Mesodermal cell (in vitro differentiated cells): ENCODE measurements at regions not wholly inside any gene's neighbourhood (a gene's known extent, or its start where the extent isn't known, plus 50 kb on each side); places are given as distances from the start of the nearest gene placed in this dataset.

ENCODE experiments used
- H3K27ac ChIP-seq: 2 replicates; pipeline ENCODE4 v1.7.0; 2013; ENCODE audit warnings: mild to moderate bottlenecking, low read depth, low read length, moderate library complexity; ENCODE audit not compliant: severe bottlenecking
- H3K36me3 ChIP-seq: 2 replicates; pipeline ENCODE4 v1.7.1; 2013; ENCODE audit warnings: mild to moderate bottlenecking, low read length, moderate library complexity; ENCODE audit not compliant: control insufficient read depth, insufficient read depth
- H3K4me1 ChIP-seq: one replicate; pipeline ENCODE4 v1.7.1; 2013; ENCODE audit warnings: mild to moderate bottlenecking, low read length; ENCODE audit not compliant: insufficient read depth, control insufficient read depth, poor library complexity, severe bottlenecking
- H3K4me3 ChIP-seq: 2 replicates; pipeline ENCODE4 v1.7.0; 2013; ENCODE audit warnings: low read length, control low read depth, mild to moderate bottlenecking; ENCODE audit not compliant: insufficient read depth, poor library complexity, severe bottlenecking; ENCODE audit errors: extremely low read depth
- H3K9me3 ChIP-seq: 2 replicates; pipeline ENCODE4 v1.7.1; 2013; ENCODE audit warnings: mild to moderate bottlenecking, low read length, moderate library complexity; ENCODE audit not compliant: control insufficient read depth
- WGBS, 2 experiments: methylation state at CpG; one replicate each; pipeline ENCODE4 v1.1.5; 2013; ENCODE audit warnings: missing lambda C conversion rate in 2 of 2; ENCODE audit not compliant: insufficient coverage in 2 of 2; 5-methylcytosine and 5-hydroxymethylcytosine counted together

- WGBS, 2 experiments: 83 to 93% methylated on average over 2 to 3 of the region's 3 CpGs
- Histone ChIP-seq H3K4me1 (no peaks in the 10 kb centered on the region), H3K36me3 (no peaks in the 10 kb centered on the region), H3K27ac (no peak overlapping the region), H3K9me3 (peaks cover 5% of the 10 kb centered on the region), H3K4me3 (no peak overlapping the region)
Observed at GRCh38 chr18:39796393-39796792, 2158.6 kb upstream of the PIK3C3 start.

GRCh38 chr18:39795350-39795749 is 2159.7 kb upstream of the PIK3C3 start:
- H3K9me3 ChIP-seq: no peaks in the 10 kb centered on the region
- H3K4me1 ChIP-seq: no peaks in the 10 kb centered on the region
- no peaks in the 10 kb centered on the region for H3K36me3 ChIP-seq
- WGBS, 2 experiments: 73 to 83% methylated on average over 1 of the region's 1 CpG
- no peak overlapping the region for H3K27ac ChIP-seq
- no peak overlapping the region for H3K4me3 ChIP-seq

- Histone ChIP-seq H3K9me3 (no peaks in the 10 kb centered on the region), H3K36me3 (no peaks in the 10 kb centered on the region), H3K4me3 (no peak overlapping the region), H3K4me1 (no peaks in the 10 kb centered on the region), H3K27ac (no peak overlapping the region)
- WGBS, 2 experiments: 67 to 89% methylated on average over 1 to 4 of the region's 5 CpGs
Observed at GRCh38 chr18:39793609-39794008, 2161.4 kb upstream of the PIK3C3 start.

GRCh38 chr18:39788383-39788782 is 2166.7 kb upstream of the PIK3C3 start:
- Histone ChIP-seq H3K36me3 (no peaks in the 10 kb centered on the region), H3K27ac (no peak overlapping the region), H3K4me1 (no peaks in the 10 kb centered on the region), H3K4me3 (no peak overlapping the region), H3K9me3 (no peaks in the 10 kb centered on the region)
- no CpG with 5 or more reads among the region's 1 CpG for WGBS, 2 experiments

GRCh38 chr18:39786477-39786876 is 2168.6 kb upstream of the PIK3C3 start:
- Histone ChIP-seq H3K36me3 (no peaks in the 10 kb centered on the region), H3K4me1 (no peaks in the 10 kb centered on the region), H3K27ac (no peak overlapping the region), H3K4me3 (no peak overlapping the region), H3K9me3 (no peaks in the 10 kb centered on the region)

- H3K27ac ChIP-seq: no peak overlapping the region
- no peaks in the 10 kb centered on the region for H3K36me3 ChIP-seq
- no peaks in the 10 kb centered on the region for H3K4me1 ChIP-seq
- no peak overlapping the region for H3K4me3 ChIP-seq
- H3K9me3 ChIP-seq: no peaks in the 10 kb centered on the region
- WGBS, 2 experiments: 76 to 78% methylated on average over 3 of the region's 5 CpGs
Observed at GRCh38 chr18:39784541-39784940, 2170.5 kb upstream of the PIK3C3 start.

GRCh38 chr18:39781565-39781964 is 2173.5 kb upstream of the PIK3C3 start:
- Histone ChIP-seq H3K36me3 (no peaks in the 10 kb centered on the region), H3K27ac (no peak overlapping the region), H3K9me3 (no peaks in the 10 kb centered on the region), H3K4me3 (no peak overlapping the region), H3K4me1 (no peaks in the 10 kb centered on the region)
- 97 to 100% methylated on average over 4 to 5 of the region's 6 CpGs for WGBS, 2 experiments

- Histone ChIP-seq H3K9me3 (no peaks in the 10 kb centered on the region), H3K27ac (no peak overlapping the region), H3K4me1 (no peaks in the 10 kb centered on the region), H3K36me3 (no peaks in the 10 kb centered on the region), H3K4me3 (no peak overlapping the region)
- 75 to 93% methylated on average over 2 of the region's 4 CpGs for WGBS, 2 experiments
Observed at GRCh38 chr18:39780774-39781173, 2174.3 kb upstream of the PIK3C3 start.

- Histone ChIP-seq H3K9me3 (no peaks in the 10 kb centered on the region), H3K27ac (no peak overlapping the region), H3K4me1 (no peaks in the 10 kb centered on the region), H3K36me3 (no peaks in the 10 kb centered on the region), H3K4me3 (no peak overlapping the region)
- 100% methylated on average over 1 of the region's 2 CpGs; no CpG with 5 or more reads in 1 of the 2 experiments for WGBS, 2 experiments
Observed at GRCh38 chr18:39779926-39780325, 2175.1 kb upstream of the PIK3C3 start.

- H3K4me1 ChIP-seq: no peaks in the 10 kb centered on the region
- H3K27ac ChIP-seq: no peak overlapping the region
- H3K9me3 ChIP-seq: no peaks in the 10 kb centered on the region
- no peak overlapping the region for H3K4me3 ChIP-seq
- no peaks in the 10 kb centered on the region for H3K36me3 ChIP-seq
Observed at GRCh38 chr18:39776766-39777165, 2178.3 kb upstream of the PIK3C3 start.

GRCh38 chr18:39774957-39775598 is 2180.0 kb upstream of the PIK3C3 start:
- WGBS, 2 experiments: 86 to 93% methylated on average over 2 of the region's 3 CpGs
- Histone ChIP-seq H3K27ac (no peak overlapping the region), H3K4me1 (no peaks in the 10 kb centered on the region), H3K4me3 (no peak overlapping the region), H3K9me3 (no peaks in the 10 kb centered on the region), H3K36me3 (no peaks in the 10 kb centered on the region)
